A673 (cell line): ENCODE measurements at regions not wholly inside any gene's neighbourhood (a gene's known extent, or its start where the extent isn't known, plus 50 kb on each side); places are given as distances from the start of the nearest gene placed in this dataset.

Experiments
- BruUV-seq: library from RNA; stranded (reverse); fragments of 400-500 nt; replicated peaks from 2 replicates; lab custom pipeline; 2021; lab: Mats Ljungman, UMichigan
- CTCF ChIA-PET: fragments of 300-600 bp; sonication (Branson Sonifier 250); formaldehyde crosslinking; loops from one replicate; lab custom pipeline; 2022; ENCODE audit warnings: antibody characterized with exemption; lab: Charles Lee
- POLR2A ChIA-PET: fragments of 300-600 bp; sonication (Branson Sonifier 250); formaldehyde crosslinking; loops from one replicate; lab custom pipeline; 2022; ENCODE audit warnings: antibody characterized with exemption; ENCODE audit not compliant: low non-redundant PET; lab: Charles Lee
- DNase-seq: peaks from one replicate; pipeline ENCODE4 v3.0.0-alpha.2; 2015; ENCODE audit warnings: low spot score
- H3K27ac ChIP-seq: fragments of 200-600 bp; sonication (generic); 2 replicates; pipeline ENCODE4 v1.5.1; 2016; ENCODE audit warnings: mixed run types, low read depth, mild to moderate bottlenecking, mixed read lengths, antibody characterized with exemption, low read length; ENCODE audit not compliant: poor library complexity, severe bottlenecking
- H3K27me3 ChIP-seq: fragments of 200-600 bp; sonication (generic); replicated peaks from 2 replicates; pipeline ENCODE4 v1.6.1; 2017; ENCODE audit warnings: mixed run types, low read depth, mild to moderate bottlenecking, mixed read lengths, antibody characterized with exemption, low read length; ENCODE audit not compliant: insufficient read depth, poor library complexity
- H3K36me3 ChIP-seq: fragments of 200-600 bp; sonication (generic); 2 replicates; pipeline ENCODE4 v1.6.1; 2016; ENCODE audit warnings: mixed run types, mild to moderate bottlenecking, mixed read lengths, antibody characterized with exemption, low read length; ENCODE audit not compliant: insufficient read depth, poor library complexity, severe bottlenecking
- H3K4me1 ChIP-seq: fragments of 200-600 bp; sonication (generic); 2 replicates; pipeline ENCODE4 v1.6.1; 2017; ENCODE audit warnings: mixed run types, mild to moderate bottlenecking, mixed read lengths, antibody characterized with exemption, low read length; ENCODE audit not compliant: insufficient read depth, poor library complexity, severe bottlenecking
- H3K4me3 ChIP-seq: fragments of 200-600 bp; sonication (generic); 2 replicates; pipeline ENCODE4 v1.5.1; 2016; ENCODE audit warnings: low read depth, mixed run types, mild to moderate bottlenecking, mixed read lengths, low read length; ENCODE audit not compliant: poor library complexity, severe bottlenecking
- H3K9me3 ChIP-seq: fragments of 200-600 bp; sonication (generic); 2 replicates; pipeline ENCODE4 v1.6.1; 2016; ENCODE audit warnings: mixed run types, low read depth, mild to moderate bottlenecking, mixed read lengths, antibody characterized with exemption, low read length; ENCODE audit not compliant: poor library complexity, severe bottlenecking
- CTCF ChIP-seq: fragments of 300-800, 200-600 bp; sonication (generic); conservative IDR thresholded peaks from 2 replicates; pipeline ENCODE4 v1.5.1; 2017; ENCODE audit warnings: low read depth, mild to moderate bottlenecking, antibody characterized with exemption, low read length, moderate library complexity, mixed read lengths
- EZH2 ChIP-seq: fragments of 200-600 bp; sonication (generic); IDR thresholded peaks from 2 replicates; pipeline ENCODE4 v1.6.1; 2017; ENCODE audit warnings: borderline replicate concordance, low read depth, mild to moderate bottlenecking, mixed read lengths, antibody characterized with exemption, low read length; ENCODE audit not compliant: poor library complexity, severe bottlenecking
- intact Hi-C: fragments of 100-400 bp; cut with micrococcal nuclease; formaldehyde crosslinking; loops from one replicate; pipeline ENCODE4 v1.10.0; 2022; ENCODE audit not compliant: unreplicated experiment

DNA sequence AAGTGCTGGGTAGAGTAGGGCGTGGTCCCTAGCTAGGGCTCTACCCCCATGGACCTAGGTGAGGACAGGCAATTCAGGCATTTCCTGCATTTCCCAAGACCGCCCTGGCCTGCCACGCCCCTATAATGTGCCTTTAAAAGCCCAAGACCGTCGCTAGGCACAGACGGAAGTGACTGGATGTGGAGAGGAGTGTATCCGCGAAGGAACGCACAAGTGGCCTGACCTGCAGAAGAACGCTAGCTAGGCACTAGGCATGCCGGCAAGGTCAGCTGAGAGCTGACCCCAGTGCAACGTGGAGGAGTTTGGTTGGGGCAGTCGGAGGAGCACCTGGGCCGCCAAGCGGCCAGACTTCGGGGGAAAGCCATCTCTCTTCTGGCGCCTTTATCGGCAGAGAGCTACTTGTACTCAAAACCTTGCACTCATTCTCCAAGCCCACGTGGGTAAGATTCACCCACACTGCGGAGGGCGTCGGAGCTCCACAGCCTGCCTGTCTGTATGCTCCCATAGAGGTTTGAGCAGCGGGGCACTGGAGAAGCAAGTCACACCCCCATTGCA, 370.0 kb downstream of the FGF9 start:
- TF ChIP-seq CTCF (no peak), EZH2 (no peak)
- BruUV-seq, result no TSS peak
- no peaks in the 10 kb centered on the region for H3K36me3 ChIP-seq
- no peak overlapping the region for H3K4me3 ChIP-seq
- H3K27ac ChIP-seq, result no peak overlapping the region
- no peak for DNase-seq
- no peaks in the 10 kb centered on the region for H3K27me3 ChIP-seq
- CTCF ChIA-PET, result no interaction called here
- POLR2A ChIA-PET, result no interaction called here
- intact Hi-C loops, result no loop called here
- H3K9me3 ChIP-seq, result no peaks in the 10 kb centered on the region
- H3K4me1 ChIP-seq, result no peaks in the 10 kb centered on the region

- H3K4me3 ChIP-seq, result no peak overlapping the region
- TF ChIP-seq CTCF, result no peak
- TF ChIP-seq EZH2, result no peak
- intact Hi-C loops, result no loop called here
- no peaks in the 10 kb centered on the region for H3K4me1 ChIP-seq
- no TSS peak for BruUV-seq
- no peaks in the 10 kb centered on the region for H3K27me3 ChIP-seq
- ChIA-PET POLR2A (no interaction called here), CTCF (no interaction called here)
- no peaks in the 10 kb centered on the region for H3K9me3 ChIP-seq
- H3K27ac ChIP-seq, result no peak overlapping the region
- no peaks in the 10 kb centered on the region for H3K36me3 ChIP-seq
- no peak for DNase-seq
Measured at GRCh38 chr13:22041741-22042140, 370.9 kb downstream of the FGF9 start.

DNA sequence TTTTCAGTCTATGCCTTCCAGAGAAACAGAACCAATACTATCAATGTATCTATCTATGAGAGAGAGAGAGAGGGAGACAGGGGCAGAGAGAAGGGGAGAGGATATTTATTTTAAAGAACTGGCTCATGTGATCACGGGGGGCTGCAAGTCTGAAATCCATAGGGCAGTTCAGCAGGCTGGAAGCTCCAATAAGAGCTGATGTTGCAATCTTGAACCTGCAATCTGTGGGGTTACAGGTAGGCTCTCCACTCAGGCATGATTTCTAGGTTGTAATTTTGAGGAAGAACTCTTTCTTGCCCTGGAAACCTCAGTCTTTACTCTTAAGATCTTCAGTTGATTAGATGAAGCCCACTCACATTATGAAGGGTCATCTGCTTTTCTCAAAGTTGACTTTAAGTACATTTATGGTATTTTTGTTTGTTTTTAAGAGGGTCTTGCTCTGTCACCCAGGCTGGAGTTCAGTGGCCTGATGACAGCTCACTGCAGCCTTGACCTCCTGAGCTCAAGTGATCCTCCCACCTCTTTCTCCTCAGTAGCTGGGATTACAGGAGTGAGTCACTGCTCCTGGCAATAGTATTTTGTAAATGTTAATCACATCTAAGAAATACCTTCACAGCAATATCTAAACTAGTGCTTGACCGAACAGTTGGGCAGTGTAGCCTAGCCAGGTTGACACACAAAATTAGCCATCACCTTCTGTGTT, 376.4 kb downstream of the FGF9 start:
- intact Hi-C loops, result no loop called here
- no peaks in the 10 kb centered on the region for H3K36me3 ChIP-seq

More for the DNA sequence above, 376.4 kb downstream of the FGF9 start:
- ChIA-PET POLR2A (no interaction called here), CTCF (no interaction called here)
- BruUV-seq, result no TSS peak
- Histone ChIP-seq H3K27ac (no peak overlapping the region), H3K9me3 (no peaks in the 10 kb centered on the region), H3K4me1 (no peaks in the 10 kb centered on the region), H3K4me3 (no peak overlapping the region), H3K27me3 (no peaks in the 10 kb centered on the region)
- TF ChIP-seq EZH2 (no peak), CTCF (no peak)
- DNase-seq, result no peak
